ENCODE measurements at regions not wholly inside any gene's neighbourhood (a gene's known extent, or its start where the extent isn't known, plus 50 kb on each side); places are given as distances from the start of the nearest gene placed in this dataset.

- TF ChIP-seq EP300 (IDR thresholded peaks at IDR 0.05), result no peak
- TF ChIP-seq CTCF (IDR thresholded peaks at IDR 0.05), result no peak
- no peak for TF ChIP-seq POLR2A (IDR thresholded peaks at IDR 0.05)
- H3K4me1 ChIP-seq (ENCODE audit: insufficient read depth), result peaks cover 3% of the 10 kb centered on the region
- no peaks in the 10 kb centered on the region for H3K27me3 ChIP-seq
- no peak overlapping the region for H3K27ac ChIP-seq
- H3K36me3 ChIP-seq, result no peaks in the 10 kb centered on the region
- WGBS, 3 donors, result 92 to 94% (median 94%) methylated on average over 4 of the region's 4 CpGs
- DNase-seq, result no peak
- H3K9me3 ChIP-seq, result no peaks in the 10 kb centered on the region
- intact Hi-C loops (cut with DNase I), result no loop called here
- no peak overlapping the region for H3K4me3 ChIP-seq
These were observed 107.0 kb upstream of the RAB6C start for GRCh38 chr2:129872446-129872845.

GRCh38 chr2:129876541-129876940 is 102.9 kb upstream of the RAB6C start:
- H3K27me3 ChIP-seq, result no peaks in the 10 kb centered on the region
- intact Hi-C loops (cut with DNase I), result loop anchor here in 1 of 4 donors (5.0 kb wide), 1 partner anchor 461 kb away; no protein-coding TSS in a partner anchor
- TF ChIP-seq POLR2A (IDR thresholded peaks at IDR 0.05) (no peak), CTCF (IDR thresholded peaks at IDR 0.05) (no peak), EP300 (IDR thresholded peaks at IDR 0.05) (no peak)
- H3K4me3 ChIP-seq, result peak overlapping the region; percentile 75
- peaks cover 3% of the 10 kb centered on the region for H3K4me1 ChIP-seq (ENCODE audit: insufficient read depth)
- no peak overlapping the region for H3K27ac ChIP-seq
- H3K36me3 ChIP-seq, result no peaks in the 10 kb centered on the region
- no peaks in the 10 kb centered on the region for H3K9me3 ChIP-seq
- 50 to 70% (median 64%) methylated on average over 7 of the region's 7 CpGs for WGBS, 3 donors
- DNase-seq, result no peak

- peaks cover 3% of the 10 kb centered on the region for H3K4me1 ChIP-seq (ENCODE audit: insufficient read depth)
- peak; percentile 91 to 97 (median 95) for DNase-seq
- TF ChIP-seq POLR2A (IDR thresholded peaks at IDR 0.05) (peak; percentile 22), CTCF (IDR thresholded peaks at IDR 0.05) (no peak)
- no peaks in the 10 kb centered on the region for H3K36me3 ChIP-seq
- no peaks in the 10 kb centered on the region for H3K27me3 ChIP-seq
- intact Hi-C loops (cut with DNase I), result loop anchor here in 1 of 4 donors (5.0 kb wide), 1 partner anchor 460 kb away; no protein-coding TSS in a partner anchor
- peak overlapping the region; percentile 75 for H3K4me3 ChIP-seq
- no peaks in the 10 kb centered on the region for H3K9me3 ChIP-seq
- H3K27ac ChIP-seq, result peak overlapping the region in 1 of 2 donors; percentile 67
- WGBS, 3 donors, result 0% methylated on average over 9 to 19 of the region's 20 CpGs
These were observed 102.2 kb upstream of the RAB6C start for GRCh38 chr2:129877289-129877741.

- no peaks in the 10 kb centered on the region for H3K36me3 ChIP-seq
- no peak for TF ChIP-seq POLR2A (IDR thresholded peaks at IDR 0.05)
- no peak for TF ChIP-seq CTCF (IDR thresholded peaks at IDR 0.05)
- TF ChIP-seq EP300 (IDR thresholded peaks at IDR 0.05), result no peak
- intact Hi-C loops (cut with DNase I), result loop anchor here in 1 of 4 donors (5.0 kb wide), 1 partner anchor 459 kb away; no protein-coding TSS in a partner anchor
- peak overlapping the region; percentile 41 to 57 for H3K27ac ChIP-seq
- no peaks in the 10 kb centered on the region for H3K27me3 ChIP-seq
- DNase-seq, result peak in 3 of 5 donors; percentile 14 to 55 (median 51)
- WGBS, 3 donors, result 13 to 34% (median 27%) methylated on average over 38 to 49 of the region's 50 CpGs
- peaks cover 3% of the 10 kb centered on the region for H3K4me1 ChIP-seq (ENCODE audit: insufficient read depth)
- H3K9me3 ChIP-seq, result no peaks in the 10 kb centered on the region
- peak overlapping the region; percentile 75 for H3K4me3 ChIP-seq
These were observed 101.4 kb upstream of the RAB6C start for GRCh38 chr2:129877795-129878775.

Measured in ovary (tissue), 7 donors.